ENCODE measurements at regions not wholly inside any gene's neighbourhood (a gene's known extent, or its start where the extent isn't known, plus 50 kb on each side); places are given as distances from the start of the nearest gene placed in this dataset.

DNA sequence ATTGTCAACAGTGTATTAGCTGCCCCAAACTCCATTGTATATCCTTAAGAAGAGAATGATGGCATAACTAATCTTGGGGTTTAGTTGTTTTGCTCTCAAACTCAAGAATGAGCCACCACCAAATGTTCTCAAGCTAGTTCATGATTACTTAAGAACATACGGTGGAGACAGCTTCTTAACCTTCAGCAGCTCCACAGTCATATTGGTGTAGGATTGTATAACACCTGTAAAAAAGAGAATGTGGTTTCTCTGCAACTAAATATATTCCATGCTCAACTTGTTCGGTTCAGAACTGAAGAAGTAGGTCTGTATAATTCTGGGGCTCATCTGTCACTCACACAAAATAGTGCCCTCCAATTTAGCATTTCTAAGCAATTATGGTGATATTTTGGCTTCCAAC lies 177.9 kb upstream of the DUSP10 start:
- no peak for FAIRE-seq
- H3K9me3 ChIP-seq (ENCODE audit: control insufficient read depth in 2 of 3, insufficient read depth in 1 of 3, low read length in 3 of 3), result no peaks in the 10 kb centered on the region
- no peaks in the 10 kb centered on the region for H3K27me3 ChIP-seq (ENCODE audit: control insufficient read depth, insufficient read depth, low read length)
- no peak overlapping the region for H3K27ac ChIP-seq (ENCODE audit: low read depth in 2 of 2, low read length in 2 of 2)
- H3K36me3 ChIP-seq (ENCODE audit: control insufficient read depth in 2 of 3, insufficient read depth in 3 of 3, low read length in 3 of 3), result no peaks in the 10 kb centered on the region
- intact Hi-C loops (cut with DNase I), result no loop called here
- no peak for DNase-seq
- TF ChIP-seq, protein P1, sequence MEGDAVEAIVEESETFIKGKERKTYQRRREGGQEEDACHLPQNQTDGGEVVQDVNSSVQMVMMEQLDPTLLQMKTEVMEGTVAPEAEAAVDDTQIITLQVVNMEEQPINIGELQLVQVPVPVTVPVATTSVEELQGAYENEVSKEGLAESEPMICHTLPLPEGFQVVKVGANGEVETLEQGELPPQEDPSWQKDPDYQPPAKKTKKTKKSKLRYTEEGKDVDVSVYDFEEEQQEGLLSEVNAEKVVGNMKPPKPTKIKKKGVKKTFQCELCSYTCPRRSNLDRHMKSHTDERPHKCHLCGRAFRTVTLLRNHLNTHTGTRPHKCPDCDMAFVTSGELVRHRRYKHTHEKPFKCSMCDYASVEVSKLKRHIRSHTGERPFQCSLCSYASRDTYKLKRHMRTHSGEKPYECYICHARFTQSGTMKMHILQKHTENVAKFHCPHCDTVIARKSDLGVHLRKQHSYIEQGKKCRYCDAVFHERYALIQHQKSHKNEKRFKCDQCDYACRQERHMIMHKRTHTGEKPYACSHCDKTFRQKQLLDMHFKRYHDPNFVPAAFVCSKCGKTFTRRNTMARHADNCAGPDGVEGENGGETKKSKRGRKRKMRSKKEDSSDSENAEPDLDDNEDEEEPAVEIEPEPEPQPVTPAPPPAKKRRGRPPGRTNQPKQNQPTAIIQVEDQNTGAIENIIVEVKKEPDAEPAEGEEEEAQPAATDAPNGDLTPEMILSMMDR (IDR thresholded peaks at IDR 0.05; ENCODE audit: borderline replicate concordance, extremely low read depth, insufficient read depth), result no peak
- no peaks in the 10 kb centered on the region for H3K4me1 ChIP-seq (ENCODE audit: control insufficient read depth in 2 of 3, insufficient read depth in 2 of 3, low read depth in 1 of 3, low read length in 3 of 3)
- no peak overlapping the region for H3K9ac ChIP-seq (ENCODE audit: low read length in 3 of 3)
- H3K4me3 ChIP-seq (ENCODE audit: low read length in 3 of 3), result no peak overlapping the region

DNA sequence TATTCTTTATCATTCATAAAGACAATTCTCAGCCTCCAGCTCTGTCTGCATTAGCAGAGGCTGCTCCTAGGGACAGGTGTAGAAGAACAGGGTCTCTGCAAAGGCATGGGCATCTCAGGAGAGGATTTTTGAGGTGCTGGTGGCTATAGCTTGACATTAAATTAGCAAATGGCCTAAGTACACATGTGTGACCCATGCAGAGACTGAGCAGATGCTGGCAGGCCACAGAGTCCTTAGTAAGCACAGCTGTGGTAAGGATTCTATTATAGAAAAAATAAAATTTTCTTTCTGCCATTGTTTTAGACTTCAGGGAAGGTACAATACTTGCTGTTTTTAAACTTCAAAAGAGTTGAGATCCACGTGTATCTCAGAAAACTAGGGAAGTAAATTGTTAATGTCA lies 177.5 kb upstream of the DUSP10 start:
- FAIRE-seq (no peak), DNase-seq (no peak)
- TF ChIP-seq, protein P1 (IDR thresholded peaks at IDR 0.05; ENCODE audit: borderline replicate concordance, extremely low read depth, insufficient read depth), result no peak
- no peaks in the 10 kb centered on the region for H3K36me3 ChIP-seq (ENCODE audit: control insufficient read depth in 2 of 3, insufficient read depth in 3 of 3, low read length in 3 of 3)
- H3K27ac ChIP-seq (ENCODE audit: low read depth in 2 of 2, low read length in 2 of 2), result no peak overlapping the region
- no peaks in the 10 kb centered on the region for H3K27me3 ChIP-seq (ENCODE audit: control insufficient read depth, insufficient read depth, low read length)
- H3K9me3 ChIP-seq (ENCODE audit: control insufficient read depth in 2 of 3, insufficient read depth in 1 of 3, low read length in 3 of 3), result no peaks in the 10 kb centered on the region
- H3K9ac ChIP-seq (ENCODE audit: low read length in 3 of 3), result no peak overlapping the region
- no peaks in the 10 kb centered on the region for H3K4me1 ChIP-seq (ENCODE audit: control insufficient read depth in 2 of 3, insufficient read depth in 2 of 3, low read depth in 1 of 3, low read length in 3 of 3)
- no peak overlapping the region for H3K4me3 ChIP-seq (ENCODE audit: low read length in 3 of 3)
- intact Hi-C loops (cut with DNase I), result no loop called here

DNA sequence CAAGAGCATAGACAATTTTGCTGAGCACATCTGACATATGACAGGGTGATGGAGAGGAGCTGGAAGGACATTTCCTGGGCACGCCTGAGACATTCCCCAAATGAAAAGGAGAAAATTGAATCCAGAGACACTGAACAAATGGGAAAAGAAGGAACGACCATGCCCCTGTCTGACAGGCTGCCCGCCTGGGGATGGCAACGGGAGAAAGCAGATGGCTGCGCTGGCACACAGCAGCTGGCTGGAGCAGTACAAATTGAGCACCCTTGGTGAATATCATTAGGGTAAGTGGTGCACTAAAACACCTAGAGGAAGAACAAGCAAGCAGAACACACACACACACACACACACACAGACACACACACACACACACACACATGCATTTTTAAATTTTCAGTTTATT lies 174.3 kb upstream of the DUSP10 start:
- Histone ChIP-seq H3K27ac (ENCODE audit: low read depth in 2 of 2, low read length in 2 of 2) (no peak overlapping the region), H3K4me3 (ENCODE audit: low read length in 3 of 3) (no peak overlapping the region), H3K4me1 (ENCODE audit: control insufficient read depth in 2 of 3, insufficient read depth in 2 of 3, low read depth in 1 of 3, low read length in 3 of 3) (no peaks in the 10 kb centered on the region), H3K9me3 (ENCODE audit: control insufficient read depth in 2 of 3, insufficient read depth in 1 of 3, low read length in 3 of 3) (no peaks in the 10 kb centered on the region), H3K36me3 (ENCODE audit: control insufficient read depth in 2 of 3, insufficient read depth in 3 of 3, low read length in 3 of 3) (no peaks in the 10 kb centered on the region), H3K27me3 (ENCODE audit: control insufficient read depth, insufficient read depth, low read length) (no peaks in the 10 kb centered on the region), H3K9ac (ENCODE audit: low read length in 3 of 3) (no peak overlapping the region)
- DNase-seq, result no peak
- TF ChIP-seq, protein P1 (IDR thresholded peaks at IDR 0.05; ENCODE audit: borderline replicate concordance, extremely low read depth, insufficient read depth), result no peak
- intact Hi-C loops (cut with DNase I), result no loop called here
- no peak for FAIRE-seq

- no peaks in the 10 kb centered on the region for H3K4me1 ChIP-seq (ENCODE audit: control insufficient read depth in 2 of 3, insufficient read depth in 2 of 3, low read depth in 1 of 3, low read length in 3 of 3)
- H3K4me3 ChIP-seq (ENCODE audit: low read length in 3 of 3), result no peak overlapping the region
- no peaks in the 10 kb centered on the region for H3K27me3 ChIP-seq (ENCODE audit: control insufficient read depth, insufficient read depth, low read length)
- DNase-seq, result no peak
- FAIRE-seq, result no peak
- no peak overlapping the region for H3K9ac ChIP-seq (ENCODE audit: low read length in 3 of 3)
- no peaks in the 10 kb centered on the region for H3K36me3 ChIP-seq (ENCODE audit: control insufficient read depth in 2 of 3, insufficient read depth in 3 of 3, low read length in 3 of 3)
- H3K27ac ChIP-seq (ENCODE audit: low read depth in 2 of 2, low read length in 2 of 2), result no peak overlapping the region
- no peaks in the 10 kb centered on the region for H3K9me3 ChIP-seq (ENCODE audit: control insufficient read depth in 2 of 3, insufficient read depth in 1 of 3, low read length in 3 of 3)
- TF ChIP-seq, protein P1 (IDR thresholded peaks at IDR 0.05; ENCODE audit: borderline replicate concordance, extremely low read depth, insufficient read depth), result no peak
- intact Hi-C loops (cut with DNase I), result no loop called here
Observed at GRCh38 chr1:221915764-221916163, 173.9 kb upstream of the DUSP10 start.
